ENCODE measurements at regions not wholly inside any gene's neighbourhood (a gene's known extent, or its start where the extent isn't known, plus 50 kb on each side); places are given as distances from the start of the nearest gene placed in this dataset.

GRCh38 chr4:100588076-100588475 is 70.3 kb upstream of the EMCN start:
- Histone ChIP-seq H3K4me1 (ENCODE audit: insufficient read depth, low read length, severe bottlenecking) (no peaks in the 10 kb centered on the region), H3K4me3 (ENCODE audit: low read depth, low read length, poor library complexity, severe bottlenecking) (no peak overlapping the region), H4K20me1 (ENCODE audit: insufficient read depth, low read length) (no peaks in the 10 kb centered on the region), H3K9ac (ENCODE audit: low read length) (no peak overlapping the region), H3K4me2 (ENCODE audit: low read length) (no peak overlapping the region), H3K27me3 (ENCODE audit: insufficient read depth, low read length) (no peaks in the 10 kb centered on the region), H3K27ac (ENCODE audit: low read depth, low read length, poor library complexity, severe bottlenecking) (no peak overlapping the region), H3K36me3 (ENCODE audit: insufficient read depth, low read length) (no peaks in the 10 kb centered on the region), H2AFZ (ENCODE audit: low read length) (no peak overlapping the region), H3F3A (ENCODE audit: insufficient read depth, low read length) (no peaks in the 10 kb centered on the region), H3K79me2 (ENCODE audit: insufficient read depth, low read length) (no peaks in the 10 kb centered on the region), H3K9me3 (ENCODE audit: low read length) (no peaks in the 10 kb centered on the region), H3K9me2 (ENCODE audit: low read depth, low read length) (no peaks in the 10 kb centered on the region)
- no peak for TF ChIP-seq CTCF (IDR thresholded peaks at IDR 0.05; ENCODE audit: low read length)
- no peak for TF ChIP-seq EZH2 (IDR thresholded peaks at IDR 0.05; ENCODE audit: borderline replicate concordance, low read length)

GRCh38 chr4:100582146-100582545 is 64.3 kb upstream of the EMCN start:
- H3K9me3 ChIP-seq (ENCODE audit: low read length), result no peaks in the 10 kb centered on the region
- H4K20me1 ChIP-seq (ENCODE audit: insufficient read depth, low read length), result no peaks in the 10 kb centered on the region
- H3F3A ChIP-seq (ENCODE audit: insufficient read depth, low read length), result no peaks in the 10 kb centered on the region
- no peaks in the 10 kb centered on the region for H3K79me2 ChIP-seq (ENCODE audit: insufficient read depth, low read length)
- H3K9me2 ChIP-seq (ENCODE audit: low read depth, low read length), result no peaks in the 10 kb centered on the region
- no peak for TF ChIP-seq CTCF (IDR thresholded peaks at IDR 0.05; ENCODE audit: low read length)
- no peak for TF ChIP-seq EZH2 (IDR thresholded peaks at IDR 0.05; ENCODE audit: borderline replicate concordance, low read length)
- no peaks in the 10 kb centered on the region for H3K4me1 ChIP-seq (ENCODE audit: insufficient read depth, low read length, severe bottlenecking)
- H3K4me3 ChIP-seq (ENCODE audit: low read depth, low read length, poor library complexity, severe bottlenecking), result no peak overlapping the region
- no peaks in the 10 kb centered on the region for H3K36me3 ChIP-seq (ENCODE audit: insufficient read depth, low read length)
- no peak overlapping the region for H3K4me2 ChIP-seq (ENCODE audit: low read length)
- no peak overlapping the region for H2AFZ ChIP-seq (ENCODE audit: low read length)
- H3K9ac ChIP-seq (ENCODE audit: low read length), result no peak overlapping the region
- H3K27ac ChIP-seq (ENCODE audit: low read depth, low read length, poor library complexity, severe bottlenecking), result no peak overlapping the region
- H3K27me3 ChIP-seq (ENCODE audit: insufficient read depth, low read length), result no peaks in the 10 kb centered on the region

GRCh38 chr4:100581337-100581736 is 63.5 kb upstream of the EMCN start:
- Histone ChIP-seq H2AFZ (ENCODE audit: low read length) (no peak overlapping the region), H3K4me2 (ENCODE audit: low read length) (no peak overlapping the region), H3K27me3 (ENCODE audit: insufficient read depth, low read length) (no peaks in the 10 kb centered on the region), H3K4me3 (ENCODE audit: low read depth, low read length, poor library complexity, severe bottlenecking) (no peak overlapping the region), H4K20me1 (ENCODE audit: insufficient read depth, low read length) (no peaks in the 10 kb centered on the region), H3K4me1 (ENCODE audit: insufficient read depth, low read length, severe bottlenecking) (no peaks in the 10 kb centered on the region), H3K9me3 (ENCODE audit: low read length) (no peaks in the 10 kb centered on the region), H3K9ac (ENCODE audit: low read length) (no peak overlapping the region), H3K36me3 (ENCODE audit: insufficient read depth, low read length) (no peaks in the 10 kb centered on the region), H3F3A (ENCODE audit: insufficient read depth, low read length) (no peaks in the 10 kb centered on the region), H3K27ac (ENCODE audit: low read depth, low read length, poor library complexity, severe bottlenecking) (no peak overlapping the region), H3K9me2 (ENCODE audit: low read depth, low read length) (no peaks in the 10 kb centered on the region), H3K79me2 (ENCODE audit: insufficient read depth, low read length) (no peaks in the 10 kb centered on the region)
- TF ChIP-seq CTCF (IDR thresholded peaks at IDR 0.05; ENCODE audit: low read length) (no peak), EZH2 (IDR thresholded peaks at IDR 0.05; ENCODE audit: borderline replicate concordance, low read length) (no peak)
